ENCODE measurements at regions not wholly inside any gene's neighbourhood (a gene's known extent, or its start where the extent isn't known, plus 50 kb on each side); places are given as distances from the start of the nearest gene placed in this dataset.
"Not testable (repeated sequence)": the region's sequence is repeated elsewhere in the genome, so short reads cannot be mapped to it uniquely, and the experiment has no call there.

GRCh38 chr3:6394944-6395343 is 466.0 kb upstream of the GRM7 start:
- Histone ChIP-seq H3K27me3 (ENCODE audit: insufficient read depth, low read depth, low read length) (no peaks in the 10 kb centered on the region), H4K20me1 (ENCODE audit: insufficient read depth) (no peaks in the 10 kb centered on the region), H2AFZ (ENCODE audit: low read depth, low read length) (no peak overlapping the region), H3K9me2 (ENCODE audit: insufficient read depth, low read length) (no peaks in the 10 kb centered on the region), H3F3A (ENCODE audit: insufficient read depth, low read length, poor library complexity, severe bottlenecking) (no peaks in the 10 kb centered on the region), H3K4me2 (ENCODE audit: low read length) (no peak overlapping the region), H3K9me3 (ENCODE audit: low read length) (no peaks in the 10 kb centered on the region), H3K4me3 (ENCODE audit: low read length) (no peak overlapping the region), H3K9ac (ENCODE audit: low read length) (no peak overlapping the region), H3K79me2 (replicated peaks; ENCODE audit: insufficient read depth, low read length) (no peaks in the 10 kb centered on the region), H3K36me3 (ENCODE audit: insufficient read depth, low read length) (no peaks in the 10 kb centered on the region), H3K27ac (ENCODE audit: low read length) (no peak overlapping the region)
- TF ChIP-seq SMC3 (conservative IDR thresholded peaks at IDR 0.05; ENCODE audit: poor library complexity) (no peak), MXI1 (conservative IDR thresholded peaks at IDR 0.05; ENCODE audit: poor library complexity, severe bottlenecking) (no peak), RAD21 (conservative IDR thresholded peaks at IDR 0.05) (no peak), TAF1 (IDR thresholded peaks at IDR 0.05; ENCODE audit: low read depth) (no peak), REST (IDR thresholded peaks at IDR 0.05; ENCODE audit: borderline replicate concordance) (no peak), CTCF (IDR thresholded peaks at IDR 0.05; ENCODE audit: poor library complexity, severe bottlenecking) (no peak), POLR2AphosphoS5 (IDR thresholded peaks at IDR 0.05) (no peak), EP300 (conservative IDR thresholded peaks at IDR 0.05; ENCODE audit: poor library complexity, severe bottlenecking) (no peak), EZH2 (IDR thresholded peaks at IDR 0.05; ENCODE audit: borderline replicate concordance, insufficient read depth, low read length, poor library complexity, severe bottlenecking) (no peak)

- Histone ChIP-seq H3K36me3 (ENCODE audit: insufficient read depth, low read length) (no peaks in the 10 kb centered on the region), H3K79me2 (replicated peaks; ENCODE audit: insufficient read depth, low read length) (no peaks in the 10 kb centered on the region), H3K27ac (ENCODE audit: low read length) (no peak overlapping the region), H3K9me2 (ENCODE audit: insufficient read depth, low read length) (no peaks in the 10 kb centered on the region), H4K20me1 (ENCODE audit: insufficient read depth) (no peaks in the 10 kb centered on the region), H3K9ac (ENCODE audit: low read length) (no peak overlapping the region), H3F3A (ENCODE audit: insufficient read depth, low read length, poor library complexity, severe bottlenecking) (no peaks in the 10 kb centered on the region), H3K4me3 (ENCODE audit: low read length) (no peak overlapping the region), H3K4me2 (ENCODE audit: low read length) (no peak overlapping the region), H3K9me3 (ENCODE audit: low read length) (no peaks in the 10 kb centered on the region), H3K27me3 (ENCODE audit: insufficient read depth, low read depth, low read length) (no peaks in the 10 kb centered on the region), H2AFZ (ENCODE audit: low read depth, low read length) (no peak overlapping the region)
- no peak for TF ChIP-seq CTCF (IDR thresholded peaks at IDR 0.05; ENCODE audit: poor library complexity, severe bottlenecking)
- no peak for TF ChIP-seq RAD21 (conservative IDR thresholded peaks at IDR 0.05)
- no peak for TF ChIP-seq EP300 (conservative IDR thresholded peaks at IDR 0.05; ENCODE audit: poor library complexity, severe bottlenecking)
- no peak for TF ChIP-seq REST (IDR thresholded peaks at IDR 0.05; ENCODE audit: borderline replicate concordance)
- no peak for TF ChIP-seq TAF1 (IDR thresholded peaks at IDR 0.05; ENCODE audit: low read depth)
- TF ChIP-seq POLR2AphosphoS5 (IDR thresholded peaks at IDR 0.05), result no peak
Measured at GRCh38 chr3:6396631-6397030, 464.3 kb upstream of the GRM7 start.

GRCh38 chr3:6402666-6403065 is 458.2 kb upstream of the GRM7 start:
- not testable (repeated sequence) for H3K27ac ChIP-seq (ENCODE audit: low read length); H3K27me3 ChIP-seq (ENCODE audit: insufficient read depth, low read depth, low read length); H3K79me2 ChIP-seq (replicated peaks; ENCODE audit: insufficient read depth, low read length); H3K4me2 ChIP-seq (ENCODE audit: low read length); H4K20me1 ChIP-seq (ENCODE audit: insufficient read depth); H2AFZ ChIP-seq (ENCODE audit: low read depth, low read length); H3K36me3 ChIP-seq (ENCODE audit: insufficient read depth, low read length); H3K4me3 ChIP-seq (ENCODE audit: low read length); H3K9me3 ChIP-seq (ENCODE audit: low read length); H3K9ac ChIP-seq (ENCODE audit: low read length); H3F3A ChIP-seq (ENCODE audit: insufficient read depth, low read length, poor library complexity, severe bottlenecking); H3K9me2 ChIP-seq (ENCODE audit: insufficient read depth, low read length)
